ENCODE measurements at regions not wholly inside any gene's neighbourhood (a gene's known extent, or its start where the extent isn't known, plus 50 kb on each side); places are given as distances from the start of the nearest gene placed in this dataset.

GRCh38 chr14:45678163-45678562, 425.2 kb upstream of the MIS18BP1 start:
- no peaks in the 10 kb centered on the region for H3K9me3 ChIP-seq
- H3K36me3 ChIP-seq, result no peaks in the 10 kb centered on the region
- intact Hi-C loops (cut with DNase I; ENCODE audit: low total_unique reads), result no loop called here
- no peaks in the 10 kb centered on the region for H3K4me1 ChIP-seq
- no peak for DNase-seq
- no peaks in the 10 kb centered on the region for H3K27me3 ChIP-seq
- no peak overlapping the region for H3K4me3 ChIP-seq
- TF ChIP-seq EP300 (IDR thresholded peaks at IDR 0.05), result no peak
- TF ChIP-seq POLR2A (IDR thresholded peaks at IDR 0.05), result no peak
- no peak for TF ChIP-seq POLR2AphosphoS5 (IDR thresholded peaks at IDR 0.05)
- TF ChIP-seq CTCF (IDR thresholded peaks at IDR 0.05), result no peak
- H3K27ac ChIP-seq, result no peak overlapping the region

GRCh38 chr14:45673420-45673819, 420.4 kb upstream of the MIS18BP1 start:
- Histone ChIP-seq H3K36me3 (no peaks in the 10 kb centered on the region), H3K4me3 (no peak overlapping the region), H3K27ac (no peak overlapping the region), H3K9me3 (no peaks in the 10 kb centered on the region), H3K4me1 (no peaks in the 10 kb centered on the region), H3K27me3 (no peaks in the 10 kb centered on the region)
- no peak for DNase-seq
- intact Hi-C loops (cut with DNase I; ENCODE audit: low total_unique reads), result no loop called here
- TF ChIP-seq POLR2A (IDR thresholded peaks at IDR 0.05), result no peak
- TF ChIP-seq POLR2AphosphoS5 (IDR thresholded peaks at IDR 0.05), result no peak
- no peak for TF ChIP-seq EP300 (IDR thresholded peaks at IDR 0.05)
- no peak for TF ChIP-seq CTCF (IDR thresholded peaks at IDR 0.05)
- 60 to 85% (median 83%) methylated on average over 1 of the region's 1 CpG for WGBS, 5 donors

- Histone ChIP-seq H3K36me3 (no peaks in the 10 kb centered on the region), H3K27me3 (no peaks in the 10 kb centered on the region), H3K4me3 (no peak overlapping the region), H3K27ac (no peak overlapping the region), H3K4me1 (no peaks in the 10 kb centered on the region), H3K9me3 (peaks cover 0 to 20% (median 0%) of the 10 kb centered on the region in 4 donors)
- intact Hi-C loops (cut with DNase I; ENCODE audit: low total_unique reads), result no loop called here
- TF ChIP-seq EP300 (IDR thresholded peaks at IDR 0.05), result no peak
- 81 to 84% (median 83%) methylated on average over 7 of the region's 7 CpGs for WGBS, 5 donors
- DNase-seq, result no peak
Measured at GRCh38 chr14:45664668-45665356, 411.8 kb upstream of the MIS18BP1 start.

- no peaks in the 10 kb centered on the region for H3K27me3 ChIP-seq
- H3K27ac ChIP-seq, result no peak overlapping the region
- intact Hi-C loops (cut with DNase I; ENCODE audit: low total_unique reads), result no loop called here
- no peak for DNase-seq
- H3K9me3 ChIP-seq, result peaks cover 0 to 6% (median 0%) of the 10 kb centered on the region in 4 donors
- H3K4me3 ChIP-seq, result no peak overlapping the region
- no peak for TF ChIP-seq EP300 (IDR thresholded peaks at IDR 0.05)
- no peak for TF ChIP-seq POLR2A (IDR thresholded peaks at IDR 0.05)
- TF ChIP-seq CTCF (IDR thresholded peaks at IDR 0.05), result no peak
- no peak for TF ChIP-seq POLR2AphosphoS5 (IDR thresholded peaks at IDR 0.05)
- 47 to 57% (median 50%) methylated on average over 4 of the region's 4 CpGs for WGBS, 5 donors
- H3K36me3 ChIP-seq, result no peaks in the 10 kb centered on the region
- no peaks in the 10 kb centered on the region for H3K4me1 ChIP-seq
Measured at GRCh38 chr14:45658917-45659299, 405.9 kb upstream of the MIS18BP1 start.

GRCh38 chr14:45658226-45658916, 405.4 kb upstream of the MIS18BP1 start:
- Histone ChIP-seq H3K27ac (no peak overlapping the region), H3K9me3 (peaks cover 0 to 6% (median 0%) of the 10 kb centered on the region in 4 donors), H3K27me3 (no peaks in the 10 kb centered on the region), H3K36me3 (no peaks in the 10 kb centered on the region), H3K4me3 (no peak overlapping the region), H3K4me1 (no peaks in the 10 kb centered on the region)
- WGBS, 5 donors, result 48 to 68% (median 58%) methylated on average over 3 of the region's 3 CpGs
- no peak for TF ChIP-seq EP300 (IDR thresholded peaks at IDR 0.05)
- TF ChIP-seq POLR2A (IDR thresholded peaks at IDR 0.05), result no peak
- no peak for TF ChIP-seq POLR2AphosphoS5 (IDR thresholded peaks at IDR 0.05)
- no peak for TF ChIP-seq CTCF (IDR thresholded peaks at IDR 0.05)
- intact Hi-C loops (cut with DNase I; ENCODE audit: low total_unique reads), result no loop called here
- no peak for DNase-seq
